A673 (cell line): ENCODE measurements at regions not wholly inside any gene's neighbourhood (a gene's known extent, or its start where the extent isn't known, plus 50 kb on each side); places are given as distances from the start of the nearest gene placed in this dataset.

Source experiments
- BruUV-seq: library from RNA; stranded (reverse); fragments of 400-500 nt; replicated peaks from 2 replicates; lab custom pipeline; 2021; lab: Mats Ljungman, UMichigan
- CTCF ChIA-PET: fragments of 300-600 bp; sonication (Branson Sonifier 250); formaldehyde crosslinking; loops from one replicate; lab custom pipeline; 2022; ENCODE audit warnings: antibody characterized with exemption; lab: Charles Lee
- POLR2A ChIA-PET: fragments of 300-600 bp; sonication (Branson Sonifier 250); formaldehyde crosslinking; loops from one replicate; lab custom pipeline; 2022; ENCODE audit warnings: antibody characterized with exemption; ENCODE audit not compliant: low non-redundant PET; lab: Charles Lee
- DNase-seq: peaks from one replicate; pipeline ENCODE4 v3.0.0-alpha.2; 2015; ENCODE audit warnings: low spot score
- H3K27ac ChIP-seq: fragments of 200-600 bp; sonication (generic); 2 replicates; pipeline ENCODE4 v1.5.1; 2016; ENCODE audit warnings: mixed run types, low read depth, mild to moderate bottlenecking, mixed read lengths, antibody characterized with exemption, low read length; ENCODE audit not compliant: poor library complexity, severe bottlenecking
- H3K27me3 ChIP-seq: fragments of 200-600 bp; sonication (generic); replicated peaks from 2 replicates; pipeline ENCODE4 v1.6.1; 2017; ENCODE audit warnings: mixed run types, low read depth, mild to moderate bottlenecking, mixed read lengths, antibody characterized with exemption, low read length; ENCODE audit not compliant: insufficient read depth, poor library complexity
- H3K36me3 ChIP-seq: fragments of 200-600 bp; sonication (generic); 2 replicates; pipeline ENCODE4 v1.6.1; 2016; ENCODE audit warnings: mixed run types, mild to moderate bottlenecking, mixed read lengths, antibody characterized with exemption, low read length; ENCODE audit not compliant: insufficient read depth, poor library complexity, severe bottlenecking
- H3K4me1 ChIP-seq: fragments of 200-600 bp; sonication (generic); 2 replicates; pipeline ENCODE4 v1.6.1; 2017; ENCODE audit warnings: mixed run types, mild to moderate bottlenecking, mixed read lengths, antibody characterized with exemption, low read length; ENCODE audit not compliant: insufficient read depth, poor library complexity, severe bottlenecking
- H3K4me3 ChIP-seq: fragments of 200-600 bp; sonication (generic); 2 replicates; pipeline ENCODE4 v1.5.1; 2016; ENCODE audit warnings: low read depth, mixed run types, mild to moderate bottlenecking, mixed read lengths, low read length; ENCODE audit not compliant: poor library complexity, severe bottlenecking
- H3K9me3 ChIP-seq: fragments of 200-600 bp; sonication (generic); 2 replicates; pipeline ENCODE4 v1.6.1; 2016; ENCODE audit warnings: mixed run types, low read depth, mild to moderate bottlenecking, mixed read lengths, antibody characterized with exemption, low read length; ENCODE audit not compliant: poor library complexity, severe bottlenecking
- CTCF ChIP-seq: fragments of 300-800, 200-600 bp; sonication (generic); conservative IDR thresholded peaks from 2 replicates; pipeline ENCODE4 v1.5.1; 2017; ENCODE audit warnings: low read depth, mild to moderate bottlenecking, antibody characterized with exemption, low read length, moderate library complexity, mixed read lengths
- EZH2 ChIP-seq: fragments of 200-600 bp; sonication (generic); IDR thresholded peaks from 2 replicates; pipeline ENCODE4 v1.6.1; 2017; ENCODE audit warnings: borderline replicate concordance, low read depth, mild to moderate bottlenecking, mixed read lengths, antibody characterized with exemption, low read length; ENCODE audit not compliant: poor library complexity, severe bottlenecking
- intact Hi-C: fragments of 100-400 bp; cut with micrococcal nuclease; formaldehyde crosslinking; loops from one replicate; pipeline ENCODE4 v1.10.0; 2022; ENCODE audit not compliant: unreplicated experiment

DNA sequence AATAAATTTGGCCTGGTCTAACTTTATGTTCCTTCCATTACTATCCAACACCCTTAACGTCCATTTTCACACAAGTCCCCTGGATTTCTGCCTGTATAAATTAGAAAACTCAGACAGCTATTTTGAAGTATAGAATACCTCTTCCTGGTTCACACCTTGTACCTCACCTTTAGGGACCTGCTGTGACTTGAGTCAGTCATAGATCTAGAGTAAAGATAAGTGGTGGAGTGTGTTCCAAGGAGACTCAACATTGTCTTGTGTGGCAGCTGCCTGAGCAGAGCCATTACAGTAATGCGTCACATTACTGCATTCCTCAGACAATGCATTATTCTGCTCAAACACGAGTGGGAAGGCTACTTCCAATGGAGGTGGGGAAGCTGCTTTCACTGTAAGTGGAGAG lies 513.9 kb downstream of the ADRA2A start:
- ChIA-PET CTCF (no interaction called here), POLR2A (no interaction called here)
- intact Hi-C loops: no loop called here
- no peaks in the 10 kb centered on the region for H3K27me3 ChIP-seq
- BruUV-seq: no TSS peak
- no peaks in the 10 kb centered on the region for H3K4me1 ChIP-seq
- TF ChIP-seq EZH2 (no peak), CTCF (no peak)
- no peak for DNase-seq
- no peaks in the 10 kb centered on the region for H3K9me3 ChIP-seq
- H3K27ac ChIP-seq: no peak overlapping the region
- no peak overlapping the region for H3K4me3 ChIP-seq
- no peaks in the 10 kb centered on the region for H3K36me3 ChIP-seq

- Histone ChIP-seq H3K9me3 (no peaks in the 10 kb centered on the region), H3K27ac (no peak overlapping the region), H3K4me3 (no peak overlapping the region), H3K27me3 (no peaks in the 10 kb centered on the region), H3K4me1 (no peaks in the 10 kb centered on the region), H3K36me3 (no peaks in the 10 kb centered on the region)
- TF ChIP-seq EZH2 (no peak), CTCF (no peak)
- intact Hi-C loops: no loop called here
- BruUV-seq: no TSS peak
- CTCF ChIA-PET: no interaction called here
- DNase-seq: no peak
- POLR2A ChIA-PET: no interaction called here
Observed at GRCh38 chr10:111593578-111593977, 516.7 kb downstream of the ADRA2A start.

GRCh38 chr10:111595173-111595572 lies 518.3 kb downstream of the ADRA2A start:
- no peaks in the 10 kb centered on the region for H3K36me3 ChIP-seq
- DNase-seq: no peak
- intact Hi-C loops: loop anchor here (5.0 kb wide), 1 partner anchor 518 kb away; the partner anchor contains the start of gene ADRA2A
- ChIA-PET POLR2A (no interaction called here), CTCF (no interaction called here)
- no TSS peak for BruUV-seq
- H3K4me1 ChIP-seq: no peaks in the 10 kb centered on the region
- H3K27ac ChIP-seq: no peak overlapping the region
- H3K9me3 ChIP-seq: no peaks in the 10 kb centered on the region
- no peak for TF ChIP-seq CTCF
- TF ChIP-seq EZH2: no peak
- H3K4me3 ChIP-seq: no peak overlapping the region
- H3K27me3 ChIP-seq: no peaks in the 10 kb centered on the region
